Stimulated activated CD4-positive, alpha-beta T cell treated with anti-CD3 and anti-CD28 coated beads, Interleukin-2, amount 100 ng/mL, for 24 hours (primary cell): ENCODE measurements at regions not wholly inside any gene's neighbourhood (a gene's known extent, or its start where the extent isn't known, plus 50 kb on each side); places are given as distances from the start of the nearest gene placed in this dataset.
"Not testable (repeated sequence)": the region's sequence is repeated elsewhere in the genome, so short reads cannot be mapped to it uniquely, and the experiment has no call there.

Experiments used
- DNase-seq, 2 donors: peaks; one replicate each; pipeline ENCODE4 v3.0.0-alpha.2; 2020

DNA sequence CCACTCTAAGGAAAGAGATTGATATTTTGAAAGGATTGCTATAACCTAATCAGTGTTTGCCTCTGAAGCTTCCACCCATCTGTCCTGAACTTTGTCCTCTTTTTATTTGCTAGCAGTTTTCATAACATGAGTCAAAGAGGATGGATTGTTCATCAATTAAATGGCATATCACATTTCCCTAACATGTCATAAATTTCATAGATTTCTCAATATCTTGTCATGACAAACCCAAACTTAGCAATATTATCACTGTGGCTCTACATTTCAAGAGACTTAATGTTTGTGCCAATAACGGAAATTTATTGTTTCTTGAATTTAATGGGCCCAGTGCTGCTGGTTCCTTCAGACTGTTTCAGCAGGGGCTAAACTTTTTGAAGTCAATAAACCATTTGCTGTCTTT lies 330.3 kb downstream of the CAAP1 start:
- no peak for DNase-seq

DNA sequence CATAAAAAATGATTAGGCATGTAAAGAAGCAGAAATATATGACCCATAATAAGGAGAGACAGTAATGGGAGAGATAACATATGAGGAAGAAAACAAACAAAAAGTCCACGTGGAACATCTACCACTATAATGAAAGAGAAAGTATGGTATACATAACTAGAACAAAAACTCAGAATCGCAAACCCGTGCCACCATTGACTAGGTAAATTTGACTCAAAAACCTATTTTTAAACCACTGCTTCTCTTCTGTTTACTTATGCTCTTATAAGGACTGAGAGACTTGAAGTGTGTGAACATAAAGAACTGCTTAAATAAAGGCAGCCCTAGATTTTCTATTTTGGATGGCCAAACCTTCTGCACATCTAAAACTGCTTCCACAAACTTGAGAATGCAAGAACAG lies 330.7 kb downstream of the CAAP1 start:
- DNase-seq: no peak

DNA sequence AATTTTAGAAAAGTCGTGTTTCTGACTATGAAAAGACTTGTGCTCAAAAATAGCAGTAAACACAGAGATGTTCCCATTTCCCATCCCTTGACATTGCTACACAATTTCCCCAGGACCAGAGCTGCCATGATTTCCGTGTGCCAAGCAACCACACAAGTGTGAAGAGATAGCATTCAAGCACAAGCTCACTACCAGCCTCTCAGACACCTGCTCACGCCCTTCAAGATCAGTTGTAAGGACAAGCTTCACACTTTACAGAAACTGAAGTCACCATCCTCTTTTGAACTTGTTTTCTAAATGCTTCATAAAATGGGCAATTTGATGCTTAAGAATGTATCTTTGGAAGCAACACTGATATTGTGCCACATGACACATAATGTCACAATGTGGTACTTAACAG lies 333.1 kb downstream of the CAAP1 start:
- DNase-seq: no peak

DNA sequence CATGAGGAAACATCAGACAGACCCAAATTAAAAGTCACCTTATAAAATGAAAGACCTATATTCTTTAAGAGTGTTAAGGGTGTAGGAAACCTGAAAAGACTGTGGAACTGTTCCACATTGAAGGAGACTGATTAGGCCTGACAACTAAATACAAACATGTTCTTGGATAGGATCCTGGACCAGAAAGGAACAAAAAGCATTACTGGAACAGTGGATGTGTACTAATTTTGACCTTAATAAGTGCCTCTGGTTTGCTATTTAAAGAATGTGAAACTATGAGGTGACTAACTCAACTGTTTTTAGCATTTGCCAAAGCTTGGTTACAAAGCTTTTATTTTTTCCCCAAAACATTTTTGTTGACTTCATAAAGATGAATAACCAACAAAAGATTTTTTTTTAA lies 340.6 kb downstream of the CAAP1 start:
- DNase-seq: no peak

DNA sequence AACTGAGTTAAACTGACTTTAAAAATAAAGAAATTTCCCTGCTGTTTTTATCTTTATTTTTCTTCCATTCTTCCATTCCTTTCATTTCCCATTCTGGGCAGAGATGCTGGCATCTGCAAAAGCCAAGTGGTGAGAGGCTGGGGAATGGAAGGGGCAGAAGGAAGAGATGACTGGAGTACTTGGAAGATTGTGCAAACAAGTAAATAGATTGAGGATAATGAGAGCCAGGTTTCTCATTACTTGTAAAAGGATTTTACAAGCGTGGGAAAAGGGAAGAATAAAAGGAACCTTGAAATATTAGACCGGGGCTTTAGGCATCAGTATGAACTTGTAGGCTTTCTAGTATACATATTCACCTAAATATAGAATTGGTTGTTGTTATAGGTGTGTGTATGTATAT lies 341.2 kb downstream of the CAAP1 start:
- no peak for DNase-seq

DNA sequence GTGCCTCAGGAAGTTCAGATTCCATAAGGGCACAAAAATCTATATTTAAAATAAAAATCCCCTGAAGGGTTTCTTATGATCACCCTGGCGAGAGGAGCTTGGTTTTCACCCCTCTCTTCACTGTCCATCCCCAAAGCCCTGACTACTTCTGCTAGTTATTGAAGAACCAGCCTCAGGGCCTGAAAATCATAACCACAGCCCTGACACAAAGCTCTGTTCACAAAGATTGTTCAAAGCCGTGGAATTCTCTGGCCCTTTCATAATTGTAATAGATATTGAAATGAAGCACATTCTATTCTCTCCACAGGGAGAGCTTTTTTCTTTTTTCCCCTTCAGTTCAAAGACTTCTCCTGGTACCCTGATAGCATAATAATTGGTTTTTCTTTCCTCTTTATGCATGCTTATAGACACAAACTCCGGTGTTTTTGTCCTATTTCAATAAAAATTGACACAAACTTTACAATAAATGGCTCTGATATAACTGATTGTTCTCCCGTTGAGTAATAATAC lies 343.8 kb downstream of the CAAP1 start:
- no peak for DNase-seq

DNA sequence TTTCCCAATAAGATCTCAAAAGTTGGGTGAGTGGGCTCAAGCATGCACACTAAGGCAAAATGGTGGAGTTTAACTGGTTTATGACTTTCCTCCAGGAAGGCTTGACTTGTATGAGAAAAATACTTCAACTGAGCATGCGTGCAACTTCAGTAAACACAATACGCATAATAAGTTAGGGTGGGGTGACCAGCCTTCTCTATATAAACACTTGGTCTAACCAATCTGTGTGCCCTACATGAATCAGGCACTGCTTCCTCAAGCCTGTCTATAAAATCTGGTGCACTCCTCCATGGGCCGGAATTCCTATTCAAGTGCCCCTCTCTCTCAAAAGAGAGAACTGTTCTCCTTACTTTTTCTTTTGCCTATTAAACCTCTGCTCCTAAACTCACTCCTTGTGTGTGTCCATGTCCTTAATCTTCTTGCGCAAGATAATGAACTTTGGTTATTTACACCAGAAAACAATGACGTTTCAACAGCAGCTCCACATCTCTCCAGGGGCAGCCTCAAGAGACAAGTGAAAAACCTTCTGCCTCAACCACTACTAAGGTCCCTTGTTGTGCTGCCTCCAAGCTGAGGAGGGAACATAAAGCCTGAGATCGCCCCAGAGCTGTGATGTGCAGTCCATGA lies 352.6 kb downstream of the CAAP1 start:
- DNase-seq: no peak

DNA sequence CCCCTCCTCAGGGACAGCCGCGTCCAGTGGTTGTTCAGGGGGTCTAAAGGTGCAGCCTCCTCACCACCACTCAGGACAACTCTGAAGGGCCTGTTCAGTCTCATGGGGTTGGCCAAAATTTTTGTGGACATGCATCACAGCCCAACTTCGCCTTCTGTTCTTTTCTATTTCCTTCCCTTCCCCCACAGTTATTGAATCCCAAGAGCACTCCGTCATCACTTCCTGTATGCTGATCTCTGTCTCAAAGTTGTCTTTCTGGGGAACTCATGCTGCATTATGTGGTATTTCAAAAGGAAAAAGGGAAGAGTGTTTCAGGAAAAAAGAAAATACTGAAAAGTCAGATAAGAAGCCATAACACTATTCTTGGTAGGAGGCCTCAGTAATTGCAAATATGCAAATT lies 355.4 kb downstream of the CAAP1 start:
- no peak for DNase-seq

DNA sequence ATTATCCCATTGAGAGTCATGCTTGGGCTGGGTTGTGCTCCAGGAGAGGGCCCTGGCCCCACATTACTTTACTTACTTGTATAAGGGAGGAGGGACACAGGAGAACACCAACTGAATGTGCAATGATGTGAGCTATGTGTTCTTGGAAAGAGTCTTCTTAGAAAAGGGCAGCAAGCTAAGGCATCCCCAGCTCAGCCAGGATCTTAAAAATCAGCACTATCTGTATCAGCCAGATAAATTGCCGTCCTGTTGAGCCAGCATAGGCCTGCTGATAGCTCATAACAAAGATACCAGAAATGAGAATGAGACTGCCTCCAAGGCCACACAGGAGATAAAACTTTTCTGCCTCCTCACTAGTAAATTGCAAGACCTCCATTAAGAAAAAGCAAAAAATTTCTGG lies 357.5 kb downstream of the CAAP1 start:
- DNase-seq: no peak

DNA sequence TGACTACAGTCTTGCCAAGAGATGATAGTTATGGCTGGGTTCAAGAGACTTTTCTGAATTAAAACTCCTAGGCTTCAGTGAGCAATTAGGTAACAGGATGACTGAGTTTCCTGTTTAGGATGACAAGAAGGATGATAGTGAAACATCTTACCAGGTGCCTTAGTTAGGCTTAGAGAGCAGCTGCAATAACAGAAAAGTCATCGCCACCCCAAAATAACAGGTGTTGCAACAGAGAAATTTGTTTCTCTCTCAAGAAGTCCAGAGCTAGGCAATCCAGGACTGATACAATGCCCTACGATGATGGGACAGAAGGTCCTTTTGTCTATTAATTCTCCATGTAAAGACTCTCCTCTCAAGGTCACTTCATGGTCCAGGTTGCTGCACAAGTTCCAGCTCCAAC lies 361.8 kb downstream of the CAAP1 start:
- no peak for DNase-seq

DNA sequence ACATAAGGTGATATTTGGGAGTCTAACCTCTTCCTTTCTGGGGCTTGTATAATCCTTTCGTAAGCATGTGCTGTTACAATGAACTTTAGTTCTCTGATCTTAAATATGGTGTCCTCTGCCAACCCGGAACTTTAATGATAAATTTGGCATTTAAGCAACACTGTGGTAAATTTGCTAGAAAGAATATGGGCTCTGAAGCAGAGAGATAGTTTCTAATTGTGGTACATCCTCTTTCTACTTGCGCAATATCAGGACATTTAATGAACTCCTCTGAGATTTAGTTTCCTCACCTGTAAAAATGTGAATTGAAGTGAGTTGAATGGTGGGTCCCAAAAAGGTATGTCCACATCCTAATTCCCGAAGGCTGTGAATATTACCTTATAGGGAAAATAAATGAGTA lies 364.7 kb downstream of the CAAP1 start:
- no peak for DNase-seq

DNA sequence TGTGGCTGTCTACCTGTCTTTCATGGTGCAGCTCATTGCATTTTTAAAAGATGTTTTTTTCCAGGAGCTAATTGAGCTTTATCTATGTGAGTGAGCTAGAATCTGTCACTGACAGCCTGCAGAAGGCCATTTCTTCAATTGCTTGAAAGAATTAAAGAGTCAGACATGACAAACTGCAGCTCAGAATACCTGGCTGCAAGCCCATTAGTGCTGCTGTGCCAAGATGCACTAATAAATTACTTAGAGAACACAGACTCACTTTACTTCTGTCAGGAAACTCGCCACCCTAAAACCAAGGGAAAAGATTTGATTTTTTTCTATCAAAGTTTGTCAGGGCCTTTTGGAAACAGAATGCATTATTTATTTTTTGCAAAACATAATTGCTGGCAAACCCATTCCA lies 368.3 kb downstream of the CAAP1 start:
- no peak for DNase-seq

DNA sequence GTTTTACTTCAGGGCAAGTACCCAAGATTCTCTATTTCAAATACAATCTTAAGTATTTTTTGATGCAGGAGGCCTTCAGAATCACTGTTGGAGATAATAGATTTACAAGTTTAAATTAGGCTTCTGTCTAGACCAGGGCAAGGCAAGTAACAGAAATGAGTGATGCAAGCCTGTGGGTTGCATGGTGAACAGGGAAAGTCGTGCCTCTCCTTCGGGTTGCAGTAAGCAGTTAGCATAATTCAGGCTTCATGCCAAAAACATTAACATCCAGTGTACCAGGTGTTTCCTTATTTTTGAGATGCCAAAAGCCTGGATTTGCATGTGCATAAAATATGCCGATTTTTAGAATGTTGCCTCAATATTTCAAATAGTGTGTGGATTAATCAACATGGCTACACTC lies 369.0 kb downstream of the CAAP1 start:
- no peak for DNase-seq

DNA sequence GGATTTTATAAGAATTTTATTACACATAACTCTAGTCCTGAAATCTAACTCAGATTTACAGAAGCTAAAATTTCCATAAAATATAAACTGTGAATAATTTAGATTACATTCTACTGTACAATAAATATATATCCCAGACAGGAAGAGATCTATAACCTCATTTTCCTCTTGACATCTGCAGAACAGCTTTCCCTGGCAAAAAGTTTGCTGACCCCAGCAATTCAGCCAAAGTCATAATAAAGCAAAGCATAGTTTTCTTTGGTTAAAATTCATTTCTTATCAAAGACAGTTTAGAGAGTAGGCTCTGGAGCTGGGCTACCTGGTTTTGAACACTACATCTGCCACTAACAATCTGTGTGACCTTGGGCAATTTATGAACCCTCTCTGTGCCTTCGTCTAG lies 372.5 kb downstream of the CAAP1 start:
- no peak for DNase-seq

DNA sequence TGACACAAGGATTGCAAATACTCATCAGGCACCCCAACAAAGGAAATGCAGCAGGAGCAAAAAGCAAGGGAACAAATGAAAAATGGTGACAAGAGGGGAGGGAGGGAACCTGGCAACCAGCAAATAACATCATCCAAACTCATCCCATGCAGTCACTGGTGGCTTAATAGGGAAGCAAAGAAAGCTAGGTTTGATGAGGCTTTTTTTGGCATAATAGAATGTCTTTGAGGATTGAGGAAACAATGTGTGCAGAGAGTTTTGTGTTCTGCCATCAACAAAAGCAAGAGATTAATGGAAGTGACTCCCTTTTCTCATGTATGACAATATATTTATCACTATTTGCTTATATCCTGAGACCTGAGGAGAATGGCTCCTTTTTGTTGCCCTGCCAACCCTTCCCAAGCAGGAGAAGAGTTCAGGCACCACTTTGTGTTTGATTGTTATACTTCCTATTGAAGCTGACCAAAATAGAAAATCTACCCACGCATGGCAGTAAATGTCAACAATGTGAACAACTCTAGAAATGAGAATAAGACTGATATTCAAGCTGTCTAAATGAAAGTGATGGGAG lies 375.7 kb downstream of the CAAP1 start:
- DNase-seq: no peak

DNA sequence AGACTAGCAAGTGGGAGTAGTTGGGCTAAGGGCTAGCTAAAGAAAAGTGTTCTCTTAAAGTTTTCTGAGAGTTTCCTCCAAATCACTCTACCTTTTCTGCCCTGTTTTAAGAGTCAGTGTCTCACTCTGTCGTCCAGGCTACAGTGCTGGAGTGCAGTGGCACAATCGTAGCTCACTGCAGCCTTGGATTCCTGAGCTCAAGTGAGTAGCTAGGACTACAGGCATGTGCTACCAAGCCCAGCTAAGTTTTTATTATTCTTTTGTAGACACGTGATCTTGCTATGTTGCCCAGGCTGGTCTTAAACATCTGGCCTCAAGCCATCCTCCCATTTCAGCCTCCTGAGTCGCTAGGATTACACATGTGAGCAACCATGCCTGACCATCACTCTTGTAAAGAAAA lies 378.9 kb downstream of the CAAP1 start:
- DNase-seq: no peak

DNA sequence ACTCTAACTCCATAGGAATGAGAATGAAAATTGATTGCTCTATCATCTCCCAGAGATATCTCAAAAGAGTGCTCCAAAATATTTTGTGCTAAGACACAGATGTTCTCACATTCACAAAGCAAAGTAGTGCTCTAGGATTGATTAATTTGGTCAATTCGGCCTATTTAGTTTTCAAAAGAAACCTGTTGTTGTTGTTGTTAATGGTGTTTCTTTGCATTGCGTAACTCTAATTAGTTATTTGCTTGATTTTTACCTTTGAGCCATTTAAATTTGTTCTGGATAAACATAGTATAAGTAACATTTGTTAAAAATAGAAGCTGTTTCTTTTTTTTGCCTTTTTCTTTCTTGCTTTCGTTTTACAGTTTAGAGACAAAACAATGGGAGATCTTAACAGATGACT lies 382.5 kb downstream of the CAAP1 start:
- no peak for DNase-seq

DNA sequence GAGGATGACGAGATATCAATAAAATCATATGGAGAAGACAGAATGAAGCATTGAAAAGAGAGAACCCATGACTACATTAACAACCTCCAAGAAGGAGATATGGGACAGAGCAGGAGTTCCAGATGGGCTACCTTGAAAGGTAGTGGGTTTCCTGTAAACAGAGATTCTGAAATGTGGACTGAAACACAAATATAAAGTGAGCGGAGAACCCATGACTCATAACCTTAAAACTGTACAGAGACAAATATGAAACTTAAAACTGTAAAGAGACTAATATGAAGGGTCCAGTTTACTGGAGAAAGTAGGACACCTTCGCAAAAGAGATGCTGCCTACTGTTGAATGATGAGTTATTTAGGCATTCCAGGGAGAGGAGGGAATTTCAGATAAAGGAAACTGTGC lies 383.7 kb downstream of the CAAP1 start:
- no peak for DNase-seq

DNA sequence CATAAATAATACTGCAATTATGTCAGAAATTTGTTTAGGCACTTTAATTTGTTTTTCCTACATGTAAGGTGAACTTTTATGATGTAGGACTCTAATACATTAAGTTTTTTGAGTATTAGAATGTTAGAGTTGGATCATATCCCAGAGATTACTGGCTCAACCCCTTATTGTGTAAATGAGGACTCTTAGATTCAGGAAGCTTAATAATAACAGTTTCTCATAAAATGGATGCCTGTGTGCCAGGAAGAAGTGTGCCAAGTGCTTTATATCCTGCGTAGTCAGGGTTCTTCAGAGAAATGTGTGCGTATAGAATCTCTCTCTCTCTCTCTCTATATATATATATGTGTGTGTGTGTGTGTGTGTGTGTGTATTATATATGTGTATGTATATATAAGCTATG lies 388.5 kb downstream of the CAAP1 start:
- no peak for DNase-seq

DNA sequence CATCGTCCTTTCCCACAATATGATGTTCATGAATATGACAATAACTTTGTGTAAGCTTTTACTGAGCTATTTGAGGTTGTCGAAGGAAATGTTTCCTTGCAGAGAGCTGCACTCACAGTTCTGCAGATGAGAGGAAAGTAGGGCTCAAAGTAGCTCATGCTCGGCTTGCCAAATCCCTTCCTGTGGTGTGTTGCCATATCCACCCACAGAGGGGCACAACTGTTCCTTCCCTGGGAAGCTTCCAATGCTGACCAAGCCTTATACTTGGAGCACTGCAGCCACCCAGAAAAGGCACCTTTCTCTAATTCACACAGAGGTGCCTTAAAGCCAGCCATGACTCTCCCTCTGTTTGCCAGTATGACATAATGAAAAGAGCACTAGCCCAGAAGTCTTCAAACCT lies 390.3 kb downstream of the CAAP1 start:
- no peak for DNase-seq

DNA sequence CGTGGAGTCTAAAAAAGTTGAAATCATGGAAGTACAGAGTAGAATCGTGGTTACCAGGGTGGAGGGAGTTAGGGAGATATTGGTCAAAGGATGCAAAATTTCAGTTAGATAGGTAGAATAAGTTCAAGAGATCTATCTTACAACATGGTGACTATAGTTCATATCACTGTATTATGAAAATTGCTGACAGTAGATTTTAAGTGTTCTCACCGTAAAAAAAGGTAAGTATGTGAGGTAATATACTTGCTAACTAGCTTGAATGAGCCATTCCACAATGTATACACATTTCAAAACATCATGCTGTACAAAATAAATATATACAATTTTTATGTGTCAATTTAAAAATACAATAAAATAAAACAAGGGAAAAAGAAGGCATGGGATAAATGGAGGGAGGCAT lies 392.1 kb downstream of the CAAP1 start:
- DNase-seq: no peak

DNA sequence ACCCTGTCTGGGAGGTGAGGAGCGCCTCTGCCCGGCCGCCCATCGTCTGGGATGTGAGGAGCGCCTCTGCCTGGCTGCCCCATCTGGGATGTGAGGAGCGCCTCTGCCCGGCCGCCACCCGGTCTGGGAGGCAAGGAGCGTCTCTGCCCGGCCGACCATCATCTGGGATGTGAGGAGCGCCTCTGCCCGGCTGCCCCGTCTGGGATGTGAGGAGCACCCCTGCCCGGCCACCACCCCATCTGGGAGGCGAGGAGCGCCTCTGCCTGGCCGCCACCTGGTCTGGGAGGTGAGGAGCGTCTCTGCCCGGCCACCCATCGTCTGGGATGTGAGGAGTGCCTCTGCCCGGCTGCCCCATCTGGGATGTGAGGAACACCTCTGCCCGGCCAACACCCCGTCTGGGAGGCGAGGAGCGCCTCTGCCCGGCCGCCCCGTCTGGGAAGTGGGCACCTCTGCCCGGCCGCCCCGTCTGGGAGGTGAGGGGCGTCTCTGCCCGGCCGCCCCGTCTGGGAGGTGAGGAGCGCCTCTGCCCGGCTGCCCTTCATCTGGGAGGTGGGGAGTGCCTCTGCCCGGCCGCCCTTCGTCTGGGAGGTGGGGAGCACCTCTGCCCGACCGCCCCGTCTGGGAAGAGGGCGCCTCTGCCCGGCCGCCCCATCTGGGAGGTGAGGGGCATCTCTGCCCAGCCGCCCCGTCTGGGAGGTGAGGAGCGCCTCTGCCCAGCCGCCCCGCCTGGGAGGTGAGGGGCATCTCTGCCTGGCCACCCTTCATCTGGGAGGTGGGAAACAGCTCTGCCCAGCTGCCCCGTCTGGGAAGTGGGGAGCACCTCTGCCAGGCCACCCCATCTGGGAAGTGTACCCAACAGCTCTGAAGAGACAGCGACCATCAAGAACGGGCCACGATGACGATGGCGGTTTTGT lies 399.7 kb downstream of the CAAP1 start:
- not testable (repeated sequence) for DNase-seq

DNA sequence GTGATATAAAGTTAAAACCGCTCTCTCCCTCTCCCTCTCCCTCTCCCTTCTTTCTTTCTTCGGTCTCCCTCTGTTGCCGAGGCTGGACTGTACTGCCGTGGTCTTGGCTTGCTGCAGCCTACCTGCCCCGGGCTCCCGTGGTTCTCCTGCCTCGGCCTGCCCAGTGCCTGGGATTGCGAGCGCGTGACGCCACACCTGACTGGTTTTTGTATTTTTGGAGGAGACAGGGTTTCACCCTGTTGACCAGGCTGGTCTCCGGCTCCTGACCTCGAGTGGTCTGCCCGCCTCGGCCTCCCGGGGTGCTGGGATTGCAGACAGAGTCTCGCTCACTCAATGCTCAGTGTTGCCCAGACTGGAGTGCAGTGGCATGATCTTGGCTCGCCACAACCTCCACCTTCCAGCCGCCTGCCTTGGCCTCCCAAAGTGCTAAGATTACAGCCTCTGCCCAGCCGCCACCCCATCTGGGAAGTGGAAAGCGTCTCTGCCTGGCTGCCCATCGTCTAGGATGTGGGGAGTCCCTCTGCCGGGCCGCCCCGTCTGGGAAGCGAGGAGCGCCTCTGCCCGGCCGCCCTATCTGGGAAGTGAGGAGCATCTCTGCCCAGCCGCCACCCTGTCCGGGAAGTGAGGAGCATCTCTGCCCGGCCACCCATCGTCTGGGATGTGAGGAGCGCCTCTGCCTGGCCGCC lies 400.5 kb downstream of the CAAP1 start:
- not testable (repeated sequence) for DNase-seq

DNA sequence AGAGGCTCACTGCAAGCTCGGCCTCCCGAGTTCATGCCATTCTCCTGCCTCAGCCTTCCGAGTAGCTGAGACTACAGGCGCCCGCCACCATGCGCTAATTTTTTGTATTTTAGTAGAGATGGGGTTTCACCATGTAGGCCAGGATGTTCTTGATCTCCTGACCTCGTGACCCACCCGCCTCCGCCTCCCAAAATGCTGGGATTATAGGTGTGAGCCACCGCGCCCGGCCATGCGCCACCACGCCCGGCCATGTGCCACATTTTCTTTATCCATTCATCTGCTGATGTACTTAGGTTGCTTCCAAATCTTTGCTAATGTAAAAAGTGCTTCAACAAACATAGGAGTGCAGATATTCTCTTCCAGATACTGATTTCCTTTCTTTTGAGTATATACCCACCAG lies 408.6 kb downstream of the CAAP1 start:
- DNase-seq: no peak
